ENCODE measurements at regions not wholly inside any gene's neighbourhood (a gene's known extent, or its start where the extent isn't known, plus 50 kb on each side); places are given as distances from the start of the nearest gene placed in this dataset.

DNA sequence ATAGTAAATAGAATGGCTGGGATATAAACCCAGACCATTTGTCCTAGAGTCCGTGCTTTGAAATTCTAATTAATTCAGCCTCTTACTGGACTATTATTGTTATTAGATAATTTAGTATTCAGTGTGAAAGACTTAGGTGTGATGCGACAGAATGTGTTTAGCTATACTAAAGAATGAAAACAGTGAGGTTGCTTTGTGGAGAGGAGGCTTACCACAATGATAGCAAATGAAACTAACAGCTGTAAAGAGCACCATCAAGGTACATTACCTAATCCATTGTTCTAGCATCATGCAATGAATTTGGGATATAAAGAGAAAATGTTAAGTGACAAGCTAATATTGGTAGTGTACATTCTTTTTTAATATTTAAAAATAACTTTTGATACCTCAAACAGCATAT is 911.1 kb downstream of the KCNT2 start:
- Histone ChIP-seq H3K9me1 (ENCODE audit: control insufficient read depth, insufficient read depth, low read length) (no peaks in the 10 kb centered on the region), H3K36me3 (ENCODE audit: control insufficient read depth, insufficient read depth, low read length) (no peaks in the 10 kb centered on the region), H2AFZ (ENCODE audit: low read depth, low read length) (no peak overlapping the region), H3K4me2 (ENCODE audit: insufficient read depth, low read length) (no peak overlapping the region), H3K27ac (ENCODE audit: extremely low read depth, low read depth, low read length) (no peak overlapping the region), H4K20me1 (replicated peaks; ENCODE audit: control insufficient read depth, insufficient read depth, low read length) (no peaks in the 10 kb centered on the region), H3K27me3 (ENCODE audit: control insufficient read depth in 2 of 2, insufficient read depth in 2 of 2, low read length in 2 of 2) (no peaks in the 10 kb centered on the region), H3K4me1 (replicated peaks in 1 of 2; ENCODE audit: control insufficient read depth in 2 of 2, insufficient read depth in 2 of 2, low read length in 2 of 2) (no peaks in the 10 kb centered on the region), H3K79me2 (ENCODE audit: control insufficient read depth, insufficient read depth, low read length) (no peaks in the 10 kb centered on the region), H3K9ac (ENCODE audit: insufficient read depth in 1 of 2, low read depth in 2 of 2, low read length in 2 of 2) (no peak overlapping the region), H3K9me3 (replicated peaks; ENCODE audit: control insufficient read depth, insufficient read depth, low read depth, low read length) (no peaks in the 10 kb centered on the region), H3K4me3 (no peak overlapping the region)
- WGBS (ENCODE audit: insufficient coverage, low coverage, missing lambda C conversion rate) = 11% methylated on average over 2 of the region's 2 CpGs
- FAIRE-seq (no peak), ATAC-seq (no peak), DNase-seq (ENCODE audit: extremely low read depth in 1 of 4, low spot score in 3 of 4) (no peak)
- POLR2A ChIA-PET = no interaction called here
- BruUV-seq (replicated peaks) = no TSS peak
- CTCF ChIA-PET (ENCODE audit: low intra/inter-chr PET ratio) = no interaction called here
- in situ Hi-C loops (cut with MboI) (no loop called here), intact Hi-C loops (cut with micrococcal nuclease) (no loop called here)
- TF ChIP-seq, protein P1, sequence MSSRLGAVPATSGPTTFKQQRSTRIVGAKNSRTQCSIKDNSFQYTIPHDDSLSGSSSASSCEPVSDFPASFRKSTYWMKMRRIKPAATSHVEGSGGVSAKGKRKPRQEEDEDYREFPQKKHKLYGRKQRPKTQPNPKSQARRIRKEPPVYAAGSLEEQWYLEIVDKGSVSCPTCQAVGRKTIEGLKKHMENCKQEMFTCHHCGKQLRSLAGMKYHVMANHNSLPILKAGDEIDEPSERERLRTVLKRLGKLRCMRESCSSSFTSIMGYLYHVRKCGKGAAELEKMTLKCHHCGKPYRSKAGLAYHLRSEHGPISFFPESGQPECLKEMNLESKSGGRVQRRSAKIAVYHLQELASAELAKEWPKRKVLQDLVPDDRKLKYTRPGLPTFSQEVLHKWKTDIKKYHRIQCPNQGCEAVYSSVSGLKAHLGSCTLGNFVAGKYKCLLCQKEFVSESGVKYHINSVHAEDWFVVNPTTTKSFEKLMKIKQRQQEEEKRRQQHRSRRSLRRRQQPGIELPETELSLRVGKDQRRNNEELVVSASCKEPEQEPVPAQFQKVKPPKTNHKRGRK (tag; IDR thresholded peaks at IDR 0.05) = no peak
- TF ChIP-seq FOXA1 (IDR thresholded peaks at IDR 0.05; ENCODE audit: borderline replicate concordance) (no peak), MEF2A (IDR thresholded peaks at IDR 0.05; ENCODE audit: control insufficient read depth, low read depth, low read length) (no peak), SAFB (IDR thresholded peaks at IDR 0.05; ENCODE audit: borderline replicate concordance, low read depth, low read length) (no peak)

DNA sequence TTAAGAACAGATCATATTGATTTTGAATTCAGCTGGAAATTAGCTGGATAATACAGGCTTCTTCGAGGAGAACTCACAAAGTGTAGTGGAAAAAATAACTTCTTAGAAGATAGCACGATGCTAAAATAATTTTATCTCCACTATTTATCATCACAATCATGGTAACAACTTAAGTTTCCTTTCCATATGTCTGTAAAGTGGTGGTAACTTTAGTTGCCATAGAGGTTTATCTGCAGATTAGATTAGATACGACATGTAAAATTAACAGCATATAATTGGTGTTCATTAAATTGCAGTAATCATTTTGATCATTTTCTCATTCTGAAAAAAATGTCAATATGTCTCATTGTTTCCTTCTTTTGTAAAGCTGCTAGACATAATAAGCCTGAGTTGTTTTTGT is 921.5 kb downstream of the KCNT2 start:
- no TSS peak for BruUV-seq (replicated peaks)
- Histone ChIP-seq H3K4me2 (ENCODE audit: insufficient read depth, low read length) (no peak overlapping the region), H3K27ac (ENCODE audit: extremely low read depth, low read depth, low read length) (no peak overlapping the region), H3K9me3 (replicated peaks; ENCODE audit: control insufficient read depth, insufficient read depth, low read depth, low read length) (no peaks in the 10 kb centered on the region), H3K9me1 (ENCODE audit: control insufficient read depth, insufficient read depth, low read length) (no peaks in the 10 kb centered on the region), H4K20me1 (replicated peaks; ENCODE audit: control insufficient read depth, insufficient read depth, low read length) (no peaks in the 10 kb centered on the region), H3K79me2 (ENCODE audit: control insufficient read depth, insufficient read depth, low read length) (no peaks in the 10 kb centered on the region), H3K36me3 (ENCODE audit: control insufficient read depth, insufficient read depth, low read length) (no peaks in the 10 kb centered on the region), H3K27me3 (ENCODE audit: control insufficient read depth in 2 of 2, insufficient read depth in 2 of 2, low read length in 2 of 2) (no peaks in the 10 kb centered on the region), H3K9ac (ENCODE audit: insufficient read depth in 1 of 2, low read depth in 2 of 2, low read length in 2 of 2) (no peak overlapping the region), H3K4me1 (replicated peaks in 1 of 2; ENCODE audit: control insufficient read depth in 2 of 2, insufficient read depth in 2 of 2, low read length in 2 of 2) (no peaks in the 10 kb centered on the region), H2AFZ (ENCODE audit: low read depth, low read length) (no peak overlapping the region), H3K4me3 (no peak overlapping the region)
- in situ Hi-C loops (cut with MboI) = no loop called here
- DNase-seq (ENCODE audit: extremely low read depth in 1 of 4, low spot score in 3 of 4) = no peak
- 7% methylated on average over 3 of the region's 3 CpGs for WGBS (ENCODE audit: insufficient coverage, low coverage, missing lambda C conversion rate)
- intact Hi-C loops (cut with micrococcal nuclease) = no loop called here
- FAIRE-seq = no peak
- ATAC-seq = no peak
- ChIA-PET CTCF (ENCODE audit: low intra/inter-chr PET ratio) (no interaction called here), POLR2A (no interaction called here)
- TF ChIP-seq, protein P2, sequence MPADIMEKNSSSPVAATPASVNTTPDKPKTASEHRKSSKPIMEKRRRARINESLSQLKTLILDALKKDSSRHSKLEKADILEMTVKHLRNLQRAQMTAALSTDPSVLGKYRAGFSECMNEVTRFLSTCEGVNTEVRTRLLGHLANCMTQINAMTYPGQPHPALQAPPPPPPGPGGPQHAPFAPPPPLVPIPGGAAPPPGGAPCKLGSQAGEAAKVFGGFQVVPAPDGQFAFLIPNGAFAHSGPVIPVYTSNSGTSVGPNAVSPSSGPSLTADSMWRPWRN (IDR thresholded peaks at IDR 0.05; ENCODE audit: low read depth) = no peak
- TF ChIP-seq, protein P3, sequence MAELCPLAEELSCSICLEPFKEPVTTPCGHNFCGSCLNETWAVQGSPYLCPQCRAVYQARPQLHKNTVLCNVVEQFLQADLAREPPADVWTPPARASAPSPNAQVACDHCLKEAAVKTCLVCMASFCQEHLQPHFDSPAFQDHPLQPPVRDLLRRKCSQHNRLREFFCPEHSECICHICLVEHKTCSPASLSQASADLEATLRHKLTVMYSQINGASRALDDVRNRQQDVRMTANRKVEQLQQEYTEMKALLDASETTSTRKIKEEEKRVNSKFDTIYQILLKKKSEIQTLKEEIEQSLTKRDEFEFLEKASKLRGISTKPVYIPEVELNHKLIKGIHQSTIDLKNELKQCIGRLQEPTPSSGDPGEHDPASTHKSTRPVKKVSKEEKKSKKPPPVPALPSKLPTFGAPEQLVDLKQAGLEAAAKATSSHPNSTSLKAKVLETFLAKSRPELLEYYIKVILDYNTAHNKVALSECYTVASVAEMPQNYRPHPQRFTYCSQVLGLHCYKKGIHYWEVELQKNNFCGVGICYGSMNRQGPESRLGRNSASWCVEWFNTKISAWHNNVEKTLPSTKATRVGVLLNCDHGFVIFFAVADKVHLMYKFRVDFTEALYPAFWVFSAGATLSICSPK (IDR thresholded peaks at IDR 0.05; ENCODE audit: borderline replicate concordance) = no peak
- TF ChIP-seq MYNN (IDR thresholded peaks at IDR 0.05) = no peak
- no peak for TF ChIP-seq MYNN (CRISPR knock-in tag; IDR thresholded peaks at IDR 0.05)
- TF ChIP-seq FIP1L1 (IDR thresholded peaks at IDR 0.05; ENCODE audit: low read depth, low read length, poor library complexity, severe bottlenecking) = no peak
- TF ChIP-seq, protein P4, sequence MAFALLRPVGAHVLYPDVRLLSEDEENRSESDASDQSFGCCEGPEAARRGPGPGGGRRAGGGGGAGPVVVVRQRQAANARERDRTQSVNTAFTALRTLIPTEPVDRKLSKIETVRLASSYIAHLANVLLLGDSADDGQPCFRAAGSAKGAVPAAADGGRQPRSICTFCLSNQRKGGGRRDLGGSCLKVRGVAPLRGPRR (CRISPR knock-in tag; IDR thresholded peaks at IDR 0.05) = no peak
- TF ChIP-seq CREB1 (IDR thresholded peaks at IDR 0.05) = no peak
- TF ChIP-seq CREB1 (CRISPR knock-in tag; IDR thresholded peaks at IDR 0.05) = no peak
- no peak for TF ChIP-seq ZNF324 (CRISPR knock-in tag; IDR thresholded peaks at IDR 0.05)
- TF ChIP-seq TRIM24 (IDR thresholded peaks at IDR 0.05) = no peak
- TF ChIP-seq TCF3 (CRISPR knock-in tag; IDR thresholded peaks at IDR 0.05) = no peak

Measured in K562 (cell line).